ENCODE measurements at regions not wholly inside any gene's neighbourhood (a gene's known extent, or its start where the extent isn't known, plus 50 kb on each side); places are given as distances from the start of the nearest gene placed in this dataset.

DNA sequence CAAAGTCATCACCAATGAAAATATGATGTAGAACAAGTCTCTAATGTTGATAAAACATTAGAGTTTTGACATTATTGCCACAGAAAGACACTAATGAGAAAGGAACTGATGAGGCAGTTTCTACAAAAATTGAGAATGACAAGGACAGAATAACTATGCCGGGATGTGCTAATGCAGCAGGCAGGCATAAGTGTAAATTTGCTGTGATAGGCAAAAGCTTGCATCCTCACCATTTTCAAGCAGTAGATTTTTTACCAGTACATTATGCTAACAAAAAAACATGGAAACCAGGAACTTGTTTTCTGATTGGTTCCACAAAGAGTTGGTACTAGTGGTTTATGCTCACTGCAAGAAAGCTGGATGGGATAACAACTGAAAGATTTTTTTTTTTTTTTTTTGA lies 715.5 kb upstream of the LRRTM4 start:
- H3K27me3 ChIP-seq (ENCODE audit: insufficient read depth, low read length) = no peaks in the 10 kb centered on the region
- no peak overlapping the region for H2AFZ ChIP-seq (ENCODE audit: low read length)
- H3K9me3 ChIP-seq (ENCODE audit: low read length) = no peaks in the 10 kb centered on the region
- no peak overlapping the region for H3K4me2 ChIP-seq (ENCODE audit: low read length)
- H3K36me3 ChIP-seq (ENCODE audit: insufficient read depth, low read length) = no peaks in the 10 kb centered on the region
- no peaks in the 10 kb centered on the region for H3F3A ChIP-seq (ENCODE audit: insufficient read depth, low read length)
- no peak overlapping the region for H3K27ac ChIP-seq (ENCODE audit: low read depth, low read length, poor library complexity, severe bottlenecking)
- TF ChIP-seq EZH2 (IDR thresholded peaks at IDR 0.05; ENCODE audit: borderline replicate concordance, low read length) (no peak), CTCF (IDR thresholded peaks at IDR 0.05; ENCODE audit: low read length) (no peak)
- no peak overlapping the region for H3K9ac ChIP-seq (ENCODE audit: low read length)
- no peaks in the 10 kb centered on the region for H3K79me2 ChIP-seq (ENCODE audit: insufficient read depth, low read length)
- H4K20me1 ChIP-seq (ENCODE audit: insufficient read depth, low read length) = no peaks in the 10 kb centered on the region
- H3K4me1 ChIP-seq (ENCODE audit: insufficient read depth, low read length, severe bottlenecking) = no peaks in the 10 kb centered on the region
- H3K4me3 ChIP-seq (ENCODE audit: low read depth, low read length, poor library complexity, severe bottlenecking) = no peak overlapping the region
- no peaks in the 10 kb centered on the region for H3K9me2 ChIP-seq (ENCODE audit: low read depth, low read length)

- Histone ChIP-seq H4K20me1 (ENCODE audit: insufficient read depth, low read length) (no peaks in the 10 kb centered on the region), H3K9ac (ENCODE audit: low read length) (no peak overlapping the region), H3K4me3 (ENCODE audit: low read depth, low read length, poor library complexity, severe bottlenecking) (no peak overlapping the region), H3K4me1 (ENCODE audit: insufficient read depth, low read length, severe bottlenecking) (no peaks in the 10 kb centered on the region), H3K36me3 (ENCODE audit: insufficient read depth, low read length) (no peaks in the 10 kb centered on the region), H3K27ac (ENCODE audit: low read depth, low read length, poor library complexity, severe bottlenecking) (no peak overlapping the region), H3K9me3 (ENCODE audit: low read length) (no peaks in the 10 kb centered on the region), H3K27me3 (ENCODE audit: insufficient read depth, low read length) (no peaks in the 10 kb centered on the region), H2AFZ (ENCODE audit: low read length) (no peak overlapping the region), H3F3A (ENCODE audit: insufficient read depth, low read length) (no peaks in the 10 kb centered on the region), H3K9me2 (ENCODE audit: low read depth, low read length) (no peaks in the 10 kb centered on the region), H3K4me2 (ENCODE audit: low read length) (no peak overlapping the region), H3K79me2 (ENCODE audit: insufficient read depth, low read length) (no peaks in the 10 kb centered on the region)
- no peak for TF ChIP-seq EZH2 (IDR thresholded peaks at IDR 0.05; ENCODE audit: borderline replicate concordance, low read length)
- no peak for TF ChIP-seq CTCF (IDR thresholded peaks at IDR 0.05; ENCODE audit: low read length)
Observed at GRCh38 chr2:78245394-78246135, 723.4 kb upstream of the LRRTM4 start.

- Histone ChIP-seq H2AFZ (ENCODE audit: low read length) (no peak overlapping the region), H3K9ac (ENCODE audit: low read length) (no peak overlapping the region), H3K36me3 (ENCODE audit: insufficient read depth, low read length) (no peaks in the 10 kb centered on the region), H3F3A (ENCODE audit: insufficient read depth, low read length) (no peaks in the 10 kb centered on the region), H3K27ac (ENCODE audit: low read depth, low read length, poor library complexity, severe bottlenecking) (no peak overlapping the region), H4K20me1 (ENCODE audit: insufficient read depth, low read length) (no peaks in the 10 kb centered on the region; the same call in 1 of the 2 replicates), H3K9me3 (ENCODE audit: low read length) (no peaks in the 10 kb centered on the region), H3K27me3 (ENCODE audit: insufficient read depth, low read length) (no peaks in the 10 kb centered on the region), H3K79me2 (ENCODE audit: insufficient read depth, low read length) (no peaks in the 10 kb centered on the region), H3K4me2 (ENCODE audit: low read length) (no peak overlapping the region), H3K9me2 (ENCODE audit: low read depth, low read length) (no peaks in the 10 kb centered on the region), H3K4me3 (ENCODE audit: low read depth, low read length, poor library complexity, severe bottlenecking) (no peak overlapping the region), H3K4me1 (ENCODE audit: insufficient read depth, low read length, severe bottlenecking) (no peaks in the 10 kb centered on the region)
- TF ChIP-seq CTCF (IDR thresholded peaks at IDR 0.05; ENCODE audit: low read length) (no peak), EZH2 (IDR thresholded peaks at IDR 0.05; ENCODE audit: borderline replicate concordance, low read length) (no peak)
Observed at GRCh38 chr2:78251708-78252107, 729.5 kb upstream of the LRRTM4 start.

All from OCI-LY1 (cell line).